A673 (cell line): ENCODE measurements at regions not wholly inside any gene's neighbourhood (a gene's known extent, or its start where the extent isn't known, plus 50 kb on each side); places are given as distances from the start of the nearest gene placed in this dataset.

ENCODE experiments used
- BruUV-seq: library from RNA; stranded (reverse); fragments of 400-500 nt; replicated peaks from 2 replicates; lab custom pipeline; 2021; lab: Mats Ljungman, UMichigan
- CTCF ChIA-PET: fragments of 300-600 bp; sonication (Branson Sonifier 250); formaldehyde crosslinking; loops from one replicate; lab custom pipeline; 2022; ENCODE audit warnings: antibody characterized with exemption; lab: Charles Lee
- POLR2A ChIA-PET: fragments of 300-600 bp; sonication (Branson Sonifier 250); formaldehyde crosslinking; loops from one replicate; lab custom pipeline; 2022; ENCODE audit warnings: antibody characterized with exemption; ENCODE audit not compliant: low non-redundant PET; lab: Charles Lee
- DNase-seq: peaks from one replicate; pipeline ENCODE4 v3.0.0-alpha.2; 2015; ENCODE audit warnings: low spot score
- H3K27ac ChIP-seq: fragments of 200-600 bp; sonication (generic); 2 replicates; pipeline ENCODE4 v1.5.1; 2016; ENCODE audit warnings: mixed run types, low read depth, mild to moderate bottlenecking, mixed read lengths, antibody characterized with exemption, low read length; ENCODE audit not compliant: poor library complexity, severe bottlenecking
- H3K27me3 ChIP-seq: fragments of 200-600 bp; sonication (generic); replicated peaks from 2 replicates; pipeline ENCODE4 v1.6.1; 2017; ENCODE audit warnings: mixed run types, low read depth, mild to moderate bottlenecking, mixed read lengths, antibody characterized with exemption, low read length; ENCODE audit not compliant: insufficient read depth, poor library complexity
- H3K36me3 ChIP-seq: fragments of 200-600 bp; sonication (generic); 2 replicates; pipeline ENCODE4 v1.6.1; 2016; ENCODE audit warnings: mixed run types, mild to moderate bottlenecking, mixed read lengths, antibody characterized with exemption, low read length; ENCODE audit not compliant: insufficient read depth, poor library complexity, severe bottlenecking
- H3K4me1 ChIP-seq: fragments of 200-600 bp; sonication (generic); 2 replicates; pipeline ENCODE4 v1.6.1; 2017; ENCODE audit warnings: mixed run types, mild to moderate bottlenecking, mixed read lengths, antibody characterized with exemption, low read length; ENCODE audit not compliant: insufficient read depth, poor library complexity, severe bottlenecking
- H3K4me3 ChIP-seq: fragments of 200-600 bp; sonication (generic); 2 replicates; pipeline ENCODE4 v1.5.1; 2016; ENCODE audit warnings: low read depth, mixed run types, mild to moderate bottlenecking, mixed read lengths, low read length; ENCODE audit not compliant: poor library complexity, severe bottlenecking
- H3K9me3 ChIP-seq: fragments of 200-600 bp; sonication (generic); 2 replicates; pipeline ENCODE4 v1.6.1; 2016; ENCODE audit warnings: mixed run types, low read depth, mild to moderate bottlenecking, mixed read lengths, antibody characterized with exemption, low read length; ENCODE audit not compliant: poor library complexity, severe bottlenecking
- EZH2 ChIP-seq: fragments of 200-600 bp; sonication (generic); IDR thresholded peaks from 2 replicates; pipeline ENCODE4 v1.6.1; 2017; ENCODE audit warnings: borderline replicate concordance, low read depth, mild to moderate bottlenecking, mixed read lengths, antibody characterized with exemption, low read length; ENCODE audit not compliant: poor library complexity, severe bottlenecking
- intact Hi-C: fragments of 100-400 bp; cut with micrococcal nuclease; formaldehyde crosslinking; loops from one replicate; pipeline ENCODE4 v1.10.0; 2022; ENCODE audit not compliant: unreplicated experiment
- TF ChIP-seq, protein P1 (sequence below): fragments of 300-800, 200-600 bp; sonication (generic); conservative IDR thresholded peaks from 2 replicates; pipeline ENCODE4 v1.5.1; 2017; ENCODE audit warnings: low read depth, mild to moderate bottlenecking, antibody characterized with exemption, low read length, moderate library complexity, mixed read lengths

DNA sequence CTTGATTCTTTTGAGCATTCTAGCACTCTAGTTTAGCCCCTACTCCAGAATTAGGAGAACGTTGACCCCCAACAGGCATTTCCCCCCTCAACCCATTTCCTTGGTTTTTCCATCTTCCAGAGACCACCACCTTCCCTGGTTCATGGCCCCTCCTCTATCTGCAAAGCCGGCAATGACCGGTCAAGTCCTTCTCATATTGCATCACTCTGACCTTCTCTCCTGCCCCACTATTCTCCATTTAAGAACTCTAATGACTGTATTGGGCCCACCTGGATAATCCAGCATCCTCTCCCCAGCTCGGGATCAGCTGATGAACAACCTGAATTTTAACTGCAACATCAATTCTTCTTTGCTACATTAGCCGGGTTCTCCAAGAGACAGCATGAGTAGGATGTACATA is 437.4 kb downstream of the NPHP4 start:
- H3K9me3 ChIP-seq, result peaks cover 5% of the 10 kb centered on the region
- no peaks in the 10 kb centered on the region for H3K4me1 ChIP-seq
- intact Hi-C loops, result no loop called here
- TF ChIP-seq, protein P1, sequence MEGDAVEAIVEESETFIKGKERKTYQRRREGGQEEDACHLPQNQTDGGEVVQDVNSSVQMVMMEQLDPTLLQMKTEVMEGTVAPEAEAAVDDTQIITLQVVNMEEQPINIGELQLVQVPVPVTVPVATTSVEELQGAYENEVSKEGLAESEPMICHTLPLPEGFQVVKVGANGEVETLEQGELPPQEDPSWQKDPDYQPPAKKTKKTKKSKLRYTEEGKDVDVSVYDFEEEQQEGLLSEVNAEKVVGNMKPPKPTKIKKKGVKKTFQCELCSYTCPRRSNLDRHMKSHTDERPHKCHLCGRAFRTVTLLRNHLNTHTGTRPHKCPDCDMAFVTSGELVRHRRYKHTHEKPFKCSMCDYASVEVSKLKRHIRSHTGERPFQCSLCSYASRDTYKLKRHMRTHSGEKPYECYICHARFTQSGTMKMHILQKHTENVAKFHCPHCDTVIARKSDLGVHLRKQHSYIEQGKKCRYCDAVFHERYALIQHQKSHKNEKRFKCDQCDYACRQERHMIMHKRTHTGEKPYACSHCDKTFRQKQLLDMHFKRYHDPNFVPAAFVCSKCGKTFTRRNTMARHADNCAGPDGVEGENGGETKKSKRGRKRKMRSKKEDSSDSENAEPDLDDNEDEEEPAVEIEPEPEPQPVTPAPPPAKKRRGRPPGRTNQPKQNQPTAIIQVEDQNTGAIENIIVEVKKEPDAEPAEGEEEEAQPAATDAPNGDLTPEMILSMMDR, result no peak
- TF ChIP-seq EZH2, result no peak
- H3K36me3 ChIP-seq, result no peaks in the 10 kb centered on the region
- no peak for DNase-seq
- H3K27me3 ChIP-seq, result no peaks in the 10 kb centered on the region
- H3K4me3 ChIP-seq, result no peak overlapping the region
- ChIA-PET CTCF (no interaction called here), POLR2A (no interaction called here)
- no peak overlapping the region for H3K27ac ChIP-seq
- no TSS peak for BruUV-seq

GRCh38 chr1:5554111-5554510 is 438.1 kb downstream of the NPHP4 start:
- ChIA-PET CTCF (no interaction called here), POLR2A (no interaction called here)
- Histone ChIP-seq H3K9me3 (peaks cover 5% of the 10 kb centered on the region), H3K36me3 (no peaks in the 10 kb centered on the region), H3K27ac (no peak overlapping the region), H3K27me3 (no peaks in the 10 kb centered on the region), H3K4me1 (no peaks in the 10 kb centered on the region), H3K4me3 (no peak overlapping the region)
- intact Hi-C loops, result no loop called here
- DNase-seq, result no peak
- TF ChIP-seq, protein P1, result no peak
- TF ChIP-seq EZH2, result no peak
- BruUV-seq, result no TSS peak

- Histone ChIP-seq H3K9me3 (no peaks in the 10 kb centered on the region), H3K4me1 (no peaks in the 10 kb centered on the region), H3K27me3 (no peaks in the 10 kb centered on the region), H3K4me3 (no peak overlapping the region), H3K36me3 (no peaks in the 10 kb centered on the region), H3K27ac (no peak overlapping the region)
- POLR2A ChIA-PET, result no interaction called here
- CTCF ChIA-PET, result no interaction called here
- intact Hi-C loops, result no loop called here
- BruUV-seq, result no TSS peak
- DNase-seq, result no peak
- TF ChIP-seq, protein P1, result no peak
- no peak for TF ChIP-seq EZH2
Observed at GRCh38 chr1:5552787-5553484, 439.3 kb downstream of the NPHP4 start.
